Stomach smooth muscle (tissue), 2 donors: ENCODE measurements at regions not wholly inside any gene's neighbourhood (a gene's known extent, or its start where the extent isn't known, plus 50 kb on each side); places are given as distances from the start of the nearest gene placed in this dataset.

Experiments
- H3K27ac ChIP-seq: one replicate; pipeline ENCODE4 v1.7.0; 2013; ENCODE audit warnings: mild to moderate bottlenecking, low read length, inconsistent platforms
- H3K27me3 ChIP-seq, 2 donors: one replicate each; pipeline ENCODE4 v1.7.0; 2013; ENCODE audit warnings: low read length in 2 of 2; ENCODE audit not compliant: insufficient read depth in 2 of 2, control insufficient read depth in 1 of 2
- H3K36me3 ChIP-seq, 2 donors: one replicate each; pipeline ENCODE4 v1.7.0; 2013; ENCODE audit warnings: low read length in 2 of 2; ENCODE audit not compliant: control insufficient read depth in 2 of 2, insufficient read depth in 2 of 2
- H3K4me1 ChIP-seq: one replicate; pipeline ENCODE4 v1.7.0; 2013; ENCODE audit warnings: low read length; ENCODE audit not compliant: control insufficient read depth, insufficient read depth
- H3K4me3 ChIP-seq, 2 donors: one replicate each; pipeline ENCODE4 v1.7.0; 2013; ENCODE audit warnings: low read length in 2 of 2
- H3K9ac ChIP-seq, 2 donors: one replicate each; pipeline ENCODE4 v1.7.0; 2013; ENCODE audit warnings: low read length in 2 of 2, mild to moderate bottlenecking in 1 of 2
- H3K9me3 ChIP-seq, 2 donors: one replicate each; pipeline ENCODE4 v1.7.0; 2013; ENCODE audit warnings: low read length in 2 of 2; ENCODE audit not compliant: control insufficient read depth in 2 of 2
- donor health status: healthy.
- donor health status: Pancreatic carcinoma.

- Histone ChIP-seq H3K4me3 (no peak overlapping the region), H3K27ac (no peak overlapping the region), H3K27me3 (no peaks in the 10 kb centered on the region), H3K9me3 (peaks cover 0 to 7% of the 10 kb centered on the region in 2 donors), H3K4me1 (no peaks in the 10 kb centered on the region), H3K36me3 (no peaks in the 10 kb centered on the region), H3K9ac (no peak overlapping the region)
These were observed 594.6 kb downstream of the DOK5 start for GRCh38 chr20:55070001-55070400.

GRCh38 chr20:55067158-55067825 lies 591.9 kb downstream of the DOK5 start:
- no peaks in the 10 kb centered on the region for H3K4me1 ChIP-seq
- no peak overlapping the region for H3K9ac ChIP-seq
- no peak overlapping the region for H3K4me3 ChIP-seq
- peaks cover 0 to 7% of the 10 kb centered on the region in 2 donors for H3K9me3 ChIP-seq
- H3K27ac ChIP-seq = no peak overlapping the region
- H3K36me3 ChIP-seq = no peaks in the 10 kb centered on the region
- no peaks in the 10 kb centered on the region for H3K27me3 ChIP-seq

DNA sequence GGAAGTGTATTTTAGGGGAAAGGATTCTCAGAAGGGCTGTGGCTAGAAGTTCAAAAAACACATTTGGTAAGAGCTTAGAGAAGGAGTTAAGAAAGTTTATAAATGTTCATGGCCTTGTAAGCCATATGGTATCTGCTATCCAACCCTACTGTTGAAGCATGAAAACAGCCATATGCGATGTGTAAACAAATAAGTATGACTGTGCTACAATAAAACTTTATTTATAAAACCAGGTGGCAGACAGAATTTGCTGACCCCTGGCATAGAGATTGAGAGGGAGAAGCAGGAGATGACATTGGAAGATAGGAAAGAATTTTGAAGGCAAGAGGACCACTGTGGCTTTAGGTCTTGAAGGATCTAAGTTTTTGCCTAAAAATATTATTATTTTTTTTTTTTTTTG lies 583.5 kb downstream of the DOK5 start:
- Histone ChIP-seq H3K4me3 (no peak overlapping the region), H3K27me3 (no peaks in the 10 kb centered on the region), H3K27ac (no peak overlapping the region), H3K4me1 (no peaks in the 10 kb centered on the region), H3K9me3 (no peaks in the 10 kb centered on the region), H3K36me3 (no peaks in the 10 kb centered on the region), H3K9ac (no peak overlapping the region)

DNA sequence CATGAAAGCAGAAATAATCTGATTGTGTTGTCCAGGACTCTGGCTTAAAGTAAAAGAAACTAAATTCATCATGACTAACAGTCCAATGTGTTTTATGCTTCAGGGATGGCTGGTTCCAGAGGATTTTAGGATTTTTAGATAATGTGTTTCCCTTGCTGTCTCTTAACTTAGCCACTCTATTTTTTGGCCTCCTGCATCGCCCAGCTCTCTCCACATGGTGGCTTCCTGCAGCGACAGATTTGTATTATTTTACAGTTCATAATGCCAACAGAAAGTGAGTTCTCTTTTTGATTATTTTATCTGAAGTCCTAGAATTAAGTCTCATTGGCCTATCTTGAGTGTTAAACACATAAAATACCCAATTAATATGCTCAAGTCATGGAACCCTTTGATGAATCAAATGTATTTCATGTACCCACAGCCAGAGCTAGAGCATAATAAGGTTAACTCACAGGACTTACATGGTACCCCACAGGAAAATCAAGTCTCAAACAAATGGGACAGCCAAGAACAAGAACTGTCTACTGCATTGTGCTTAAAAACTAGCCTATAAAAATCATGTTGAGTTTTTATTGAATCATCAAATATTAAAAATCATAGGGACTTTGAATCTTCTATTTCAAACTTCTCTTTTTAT lies 582.5 kb downstream of the DOK5 start:
- no peaks in the 10 kb centered on the region for H3K4me1 ChIP-seq
- H3K9me3 ChIP-seq = no peaks in the 10 kb centered on the region
- no peak overlapping the region for H3K27ac ChIP-seq
- H3K27me3 ChIP-seq = no peaks in the 10 kb centered on the region
- H3K36me3 ChIP-seq = no peaks in the 10 kb centered on the region
- no peak overlapping the region for H3K9ac ChIP-seq
- H3K4me3 ChIP-seq = no peak overlapping the region

- H3K4me3 ChIP-seq = no peak overlapping the region
- no peak overlapping the region for H3K27ac ChIP-seq
- H3K27me3 ChIP-seq = no peaks in the 10 kb centered on the region
- H3K9me3 ChIP-seq = no peaks in the 10 kb centered on the region
- H3K36me3 ChIP-seq = no peaks in the 10 kb centered on the region
- no peaks in the 10 kb centered on the region for H3K4me1 ChIP-seq
- H3K9ac ChIP-seq = no peak overlapping the region
These were observed 579.1 kb downstream of the DOK5 start for GRCh38 chr20:55054453-55054852.

DNA sequence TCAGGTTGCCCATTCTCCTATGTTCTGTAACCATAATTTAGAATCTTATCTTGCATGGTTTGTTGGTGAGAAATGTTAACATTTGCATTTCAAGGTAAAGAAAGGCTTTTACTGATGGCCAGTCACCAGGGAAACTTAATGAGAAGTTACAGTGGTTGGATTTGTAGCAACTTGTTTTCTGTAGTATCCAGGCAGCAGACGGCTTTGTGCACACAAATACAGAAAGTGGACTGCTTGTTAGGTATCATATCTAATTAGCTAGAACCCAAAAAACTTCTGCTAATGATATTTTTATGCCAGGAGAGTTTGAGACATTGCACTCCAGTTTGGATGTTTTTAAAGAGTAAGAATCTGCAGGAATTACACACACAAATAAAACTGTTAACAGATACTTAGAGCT lies 578.0 kb downstream of the DOK5 start:
- H3K4me3 ChIP-seq = no peak overlapping the region
- no peaks in the 10 kb centered on the region for H3K27me3 ChIP-seq
- H3K27ac ChIP-seq = no peak overlapping the region
- no peaks in the 10 kb centered on the region for H3K4me1 ChIP-seq
- H3K9me3 ChIP-seq = no peaks in the 10 kb centered on the region
- no peaks in the 10 kb centered on the region for H3K36me3 ChIP-seq
- H3K9ac ChIP-seq = no peak overlapping the region

- H3K27ac ChIP-seq = no peak overlapping the region
- H3K27me3 ChIP-seq = no peaks in the 10 kb centered on the region
- no peaks in the 10 kb centered on the region for H3K4me1 ChIP-seq
- H3K9me3 ChIP-seq = no peaks in the 10 kb centered on the region
- H3K36me3 ChIP-seq = no peaks in the 10 kb centered on the region
- no peak overlapping the region for H3K4me3 ChIP-seq
- no peak overlapping the region for H3K9ac ChIP-seq
These were observed 577.1 kb downstream of the DOK5 start for GRCh38 chr20:55052459-55052858.

DNA sequence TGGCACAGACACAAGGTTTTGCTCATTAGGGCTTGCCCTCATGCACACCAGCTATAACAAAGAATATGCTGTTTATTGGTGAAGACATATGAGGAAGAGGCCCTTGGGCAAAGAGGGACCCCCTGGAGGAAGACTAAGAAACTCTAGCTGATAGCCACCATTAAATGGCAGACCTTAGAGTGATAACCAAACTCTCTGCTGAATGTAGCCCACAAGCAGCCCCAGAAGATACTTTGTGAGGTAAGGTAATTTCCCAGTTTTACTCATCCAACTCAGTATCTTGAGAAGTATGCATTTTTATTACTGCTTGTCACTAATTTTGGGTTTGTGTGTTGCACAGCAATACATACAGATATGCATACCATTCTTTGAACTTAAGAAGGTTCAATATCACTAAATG lies 563.3 kb downstream of the DOK5 start:
- Histone ChIP-seq H3K9ac (no peak overlapping the region), H3K4me3 (no peak overlapping the region), H3K27me3 (no peaks in the 10 kb centered on the region), H3K27ac (no peak overlapping the region), H3K4me1 (no peaks in the 10 kb centered on the region), H3K9me3 (no peaks in the 10 kb centered on the region), H3K36me3 (no peaks in the 10 kb centered on the region)

GRCh38 chr20:55031971-55032370 lies 556.6 kb downstream of the DOK5 start:
- H3K4me1 ChIP-seq = no peaks in the 10 kb centered on the region
- H3K9me3 ChIP-seq = no peaks in the 10 kb centered on the region
- no peak overlapping the region for H3K4me3 ChIP-seq
- H3K27me3 ChIP-seq = no peaks in the 10 kb centered on the region
- H3K27ac ChIP-seq = no peak overlapping the region
- no peak overlapping the region for H3K9ac ChIP-seq
- H3K36me3 ChIP-seq = no peaks in the 10 kb centered on the region

GRCh38 chr20:55014766-55015165 lies 539.4 kb downstream of the DOK5 start:
- Histone ChIP-seq H3K9me3 (no peaks in the 10 kb centered on the region), H3K9ac (no peak overlapping the region), H3K36me3 (no peaks in the 10 kb centered on the region), H3K27me3 (no peaks in the 10 kb centered on the region), H3K4me1 (no peaks in the 10 kb centered on the region), H3K4me3 (no peak overlapping the region), H3K27ac (no peak overlapping the region)

DNA sequence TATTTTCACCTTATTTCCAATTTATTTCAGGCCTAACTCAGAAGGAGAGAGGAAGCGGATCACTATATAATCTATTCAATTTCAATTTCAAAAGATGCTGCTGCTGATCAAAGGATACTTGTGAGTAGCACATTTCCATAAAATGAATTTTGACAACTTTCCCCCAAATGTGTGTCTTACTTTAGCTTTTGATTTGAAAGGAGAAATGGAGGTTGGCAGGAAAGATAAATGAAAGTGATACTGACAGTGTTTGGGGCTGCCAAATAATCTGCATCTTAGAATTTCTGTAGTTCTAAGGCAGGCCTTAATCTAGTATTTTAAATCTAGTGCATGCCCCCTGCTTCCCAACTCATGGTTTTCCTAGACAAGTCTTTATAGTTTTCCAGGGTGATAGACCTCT lies 535.4 kb downstream of the DOK5 start:
- Histone ChIP-seq H3K4me1 (no peaks in the 10 kb centered on the region), H3K9ac (no peak overlapping the region), H3K27me3 (no peaks in the 10 kb centered on the region), H3K4me3 (no peak overlapping the region), H3K36me3 (no peaks in the 10 kb centered on the region), H3K9me3 (no peaks in the 10 kb centered on the region), H3K27ac (no peak overlapping the region)
